ENCODE measurements at regions not wholly inside any gene's neighbourhood (a gene's known extent, or its start where the extent isn't known, plus 50 kb on each side); places are given as distances from the start of the nearest gene placed in this dataset.

DNA sequence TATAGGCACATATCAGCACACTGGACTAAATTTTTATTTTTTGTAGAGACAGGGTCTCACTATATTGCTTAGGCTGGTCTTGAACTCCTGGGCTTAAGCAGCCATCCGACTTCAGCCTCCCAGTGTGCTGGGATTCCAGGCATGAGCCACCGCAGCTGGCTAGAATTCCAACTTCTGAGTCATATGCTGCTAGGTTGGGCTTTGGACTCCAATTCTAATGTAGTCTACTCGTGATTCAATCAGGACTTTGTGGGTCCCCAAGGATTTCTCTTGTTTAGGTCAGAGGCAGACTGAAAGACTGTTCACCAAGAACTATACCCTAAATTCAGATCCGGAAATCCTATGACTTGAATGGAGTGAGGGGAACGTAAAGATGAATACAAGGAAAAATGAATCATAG lies 68.2 kb upstream of the CHD1 start:
- H3K4me3 ChIP-seq (replicated peaks in 1 of 2; ENCODE audit: low read depth in 2 of 2, low read length in 2 of 2): no peak overlapping the region
- TF ChIP-seq CTCF (IDR thresholded peaks at IDR 0.05; ENCODE audit: low read depth, low read length): no peak
- peak; percentile 83 to 97 for DNase-seq (ENCODE audit: low read depth in 2 of 2)

GRCh38 chr5:98994611-98995010 lies 65.8 kb upstream of the CHD1 start:
- H3K4me3 ChIP-seq (replicated peaks in 1 of 2; ENCODE audit: low read depth in 2 of 2, low read length in 2 of 2): no peak overlapping the region
- no peak for TF ChIP-seq CTCF (IDR thresholded peaks at IDR 0.05; ENCODE audit: low read depth, low read length)

DNA sequence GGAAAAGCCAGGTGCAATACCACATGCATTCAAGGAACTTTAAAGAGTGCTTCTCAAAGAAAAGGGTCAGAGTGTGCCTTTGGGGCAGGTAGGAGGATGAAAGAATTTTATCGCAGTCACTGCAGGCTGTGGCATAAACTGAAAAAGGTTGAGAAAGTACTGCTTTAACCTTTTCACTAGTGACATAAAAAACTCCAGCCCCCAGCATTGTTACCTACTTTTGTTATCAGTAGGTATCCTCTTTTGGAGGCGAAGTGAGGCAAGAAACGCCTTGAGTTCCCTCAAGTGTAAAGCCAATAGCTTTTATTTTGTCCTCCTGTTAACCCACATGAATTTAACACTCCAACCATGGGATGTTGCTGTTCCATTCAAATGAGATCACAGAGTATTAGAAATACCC lies 64.7 kb upstream of the CHD1 start:
- no peak for DNase-seq (ENCODE audit: low read depth in 2 of 2)
- no peak for TF ChIP-seq CTCF (IDR thresholded peaks at IDR 0.05; ENCODE audit: low read depth, low read length)
- H3K4me3 ChIP-seq (replicated peaks in 1 of 2; ENCODE audit: low read depth in 2 of 2, low read length in 2 of 2): no peak overlapping the region

More at GRCh38 chr5:98994611-98995010, 65.8 kb upstream of the CHD1 start:
- DNase-seq (ENCODE audit: low read depth in 2 of 2): no peak

GRCh38 chr5:98992552-98992951 lies 63.7 kb upstream of the CHD1 start:
- no peak overlapping the region for H3K4me3 ChIP-seq (replicated peaks in 1 of 2; ENCODE audit: low read depth in 2 of 2, low read length in 2 of 2)
- DNase-seq (ENCODE audit: low read depth in 2 of 2): no peak
- TF ChIP-seq CTCF (IDR thresholded peaks at IDR 0.05; ENCODE audit: low read depth, low read length): no peak

GRCh38 chr5:98989727-98990126 lies 60.9 kb upstream of the CHD1 start:
- TF ChIP-seq CTCF (IDR thresholded peaks at IDR 0.05; ENCODE audit: low read depth, low read length): no peak
- no peak for DNase-seq (ENCODE audit: low read depth in 2 of 2)
- no peak overlapping the region for H3K4me3 ChIP-seq (replicated peaks in 1 of 2; ENCODE audit: low read depth in 2 of 2, low read length in 2 of 2)

GRCh38 chr5:98986587-98986986 lies 57.8 kb upstream of the CHD1 start:
- no peak for TF ChIP-seq CTCF (IDR thresholded peaks at IDR 0.05; ENCODE audit: low read depth, low read length)
- DNase-seq (ENCODE audit: low read depth in 2 of 2): no peak
- H3K4me3 ChIP-seq (replicated peaks in 1 of 2; ENCODE audit: low read depth in 2 of 2, low read length in 2 of 2): no peak overlapping the region

DNA sequence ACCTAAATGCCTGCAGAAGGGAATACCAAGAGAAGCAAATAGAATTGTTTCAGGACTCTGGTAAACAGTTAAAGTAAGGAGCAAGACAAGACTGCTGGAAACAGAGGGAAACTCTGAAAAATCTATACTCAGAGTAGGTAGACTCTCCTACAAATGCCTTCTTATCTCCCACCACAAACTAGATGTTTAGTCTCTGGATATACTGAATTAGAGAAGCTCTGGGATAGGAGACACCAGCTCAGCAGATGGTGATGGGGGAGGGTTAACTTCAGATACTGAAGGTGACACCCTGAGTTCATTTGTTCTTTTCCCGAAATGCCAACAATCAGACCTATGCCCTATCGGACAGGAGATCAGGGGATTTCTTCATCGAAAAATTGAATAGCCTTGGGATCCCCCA lies 54.1 kb upstream of the CHD1 start:
- DNase-seq (ENCODE audit: low read depth in 2 of 2): no peak
- no peak for TF ChIP-seq CTCF (IDR thresholded peaks at IDR 0.05; ENCODE audit: low read depth, low read length)
- H3K4me3 ChIP-seq (replicated peaks in 1 of 2; ENCODE audit: low read depth in 2 of 2, low read length in 2 of 2): no peak overlapping the region

Measured in cardiac fibroblast (primary cell).